ENCODE measurements at regions not wholly inside any gene's neighbourhood (a gene's known extent, or its start where the extent isn't known, plus 50 kb on each side); places are given as distances from the start of the nearest gene placed in this dataset.

DNA sequence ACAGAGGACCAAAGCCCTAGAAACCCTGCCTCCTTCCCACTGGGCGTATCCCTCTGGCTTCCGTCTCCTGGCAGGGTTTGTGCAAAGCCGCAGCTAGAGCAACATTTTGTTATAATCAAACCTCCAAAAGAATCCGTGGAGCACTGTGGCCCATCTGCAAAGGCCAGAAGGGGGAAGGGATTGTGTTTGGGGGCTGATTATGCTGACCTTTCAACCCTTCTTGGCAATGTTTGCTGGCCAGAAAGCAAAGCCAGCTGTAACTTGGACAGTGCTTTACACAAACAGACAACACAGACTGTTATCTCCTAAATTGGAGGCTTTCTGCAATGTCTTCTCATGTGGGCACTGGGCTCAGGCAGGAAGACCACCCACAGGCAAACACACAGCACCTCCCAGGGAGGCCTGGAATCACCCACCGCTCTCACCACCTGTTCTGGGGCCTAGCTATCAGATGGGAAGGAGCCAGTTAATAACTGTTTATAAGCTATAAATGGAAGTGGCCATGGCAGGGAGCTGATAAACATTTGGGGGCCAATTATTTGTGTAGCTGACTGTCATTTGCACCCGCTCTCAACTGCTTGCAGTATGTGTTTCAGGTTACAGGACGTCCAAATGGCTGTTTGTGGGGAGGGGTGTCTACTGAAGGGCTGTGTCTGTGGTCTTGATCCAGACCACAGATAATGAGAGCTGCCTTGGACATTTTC, 121.6 kb upstream of the ERCC6L2 start (continued):
- TF ChIP-seq ZNF501 (CRISPR knock-in tag; IDR thresholded peaks at IDR 0.05) (0 out of 2 replicates have a peak, but pooled peaks have one; percentile 26), BORCS8-MEF2B (CRISPR knock-in tag; IDR thresholded peaks at IDR 0.05) (no peak), TFAP4 (IDR thresholded peaks at IDR 0.05; ENCODE audit: borderline replicate concordance, low read depth) (peak; percentile 68; the same call in 1 of the 2 replicates), ZNF292 (CRISPR knock-in tag; IDR thresholded peaks at IDR 0.05; ENCODE audit: borderline replicate concordance, low read depth) (0 out of 2 replicates have a peak, but pooled peaks have one; percentile 46), THAP8 (CRISPR knock-in tag; IDR thresholded peaks at IDR 0.05; ENCODE audit: borderline replicate concordance) (no peak), ZNF33B (CRISPR knock-in tag; IDR thresholded peaks at IDR 0.05) (no peak), PITX1 (CRISPR knock-in tag; IDR thresholded peaks at IDR 0.05) (no peak), ZBTB49 (CRISPR knock-in tag; IDR thresholded peaks at IDR 0.05; ENCODE audit: borderline replicate concordance) (no peak), SAP130 (CRISPR knock-in tag; IDR thresholded peaks at IDR 0.05; ENCODE audit: low read depth) (no peak), NR2F6 (IDR thresholded peaks at IDR 0.05) (peak; percentile 63), NR2F6 (CRISPR knock-in tag; IDR thresholded peaks at IDR 0.05) (peak; percentile 36; the same call in 1 of the 2 replicates), SMAD1 (CRISPR knock-in tag; IDR thresholded peaks at IDR 0.05; ENCODE audit: borderline replicate concordance, low read depth) (no peak)
- TF ChIP-seq, protein P1, sequence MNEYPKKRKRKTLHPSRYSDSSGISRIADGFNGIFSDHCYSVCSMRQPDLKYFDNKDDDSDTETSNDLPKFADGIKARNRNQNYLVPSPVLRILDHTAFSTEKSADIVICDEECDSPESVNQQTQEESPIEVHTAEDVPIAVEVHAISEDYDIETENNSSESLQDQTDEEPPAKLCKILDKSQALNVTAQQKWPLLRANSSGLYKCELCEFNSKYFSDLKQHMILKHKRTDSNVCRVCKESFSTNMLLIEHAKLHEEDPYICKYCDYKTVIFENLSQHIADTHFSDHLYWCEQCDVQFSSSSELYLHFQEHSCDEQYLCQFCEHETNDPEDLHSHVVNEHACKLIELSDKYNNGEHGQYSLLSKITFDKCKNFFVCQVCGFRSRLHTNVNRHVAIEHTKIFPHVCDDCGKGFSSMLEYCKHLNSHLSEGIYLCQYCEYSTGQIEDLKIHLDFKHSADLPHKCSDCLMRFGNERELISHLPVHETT (CRISPR knock-in tag; conservative IDR thresholded peaks at IDR 0.05): no peak
- TF ChIP-seq, protein P2, sequence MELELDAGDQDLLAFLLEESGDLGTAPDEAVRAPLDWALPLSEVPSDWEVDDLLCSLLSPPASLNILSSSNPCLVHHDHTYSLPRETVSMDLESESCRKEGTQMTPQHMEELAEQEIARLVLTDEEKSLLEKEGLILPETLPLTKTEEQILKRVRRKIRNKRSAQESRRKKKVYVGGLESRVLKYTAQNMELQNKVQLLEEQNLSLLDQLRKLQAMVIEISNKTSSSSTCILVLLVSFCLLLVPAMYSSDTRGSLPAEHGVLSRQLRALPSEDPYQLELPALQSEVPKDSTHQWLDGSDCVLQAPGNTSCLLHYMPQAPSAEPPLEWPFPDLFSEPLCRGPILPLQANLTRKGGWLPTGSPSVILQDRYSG (CRISPR knock-in tag; IDR thresholded peaks at IDR 0.05): no peak

All from HepG2 (cell line).